Stimulated activated CD8-positive, alpha-beta memory T cell treated with anti-CD3 and anti-CD28 coated beads, Interleukin-15, amount 100 ng/mL, for 48 hours (primary cell): ENCODE measurements at regions not wholly inside any gene's neighbourhood (a gene's known extent, or its start where the extent isn't known, plus 50 kb on each side); places are given as distances from the start of the nearest gene placed in this dataset.
A peak's percentile ranks its signal among the peaks of the same experiment; 100 is the strongest.
"Not testable (repeated sequence)": the region's sequence is repeated elsewhere in the genome, so short reads cannot be mapped to it uniquely, and the experiment has no call there.

ENCODE experiments used
- DNase-seq, 2 donors: peaks; one replicate each; pipeline ENCODE4 v3.0.0-alpha.2; 2020; ENCODE audit warnings: low read depth in 2 of 2

- DNase-seq, result no peak
Measured at GRCh38 chr15:38809621-38810020, 245.0 kb upstream of the RASGRP1 start.

GRCh38 chr15:38810686-38811085 is 246.1 kb upstream of the RASGRP1 start:
- DNase-seq, result no peak

- not testable (repeated sequence) for DNase-seq
Measured at GRCh38 chr15:38814254-38814653, 249.6 kb upstream of the RASGRP1 start.

- no peak for DNase-seq
Measured at GRCh38 chr15:38814891-38815290, 250.3 kb upstream of the RASGRP1 start.

- DNase-seq, result peak; percentile 55 to 65
Measured at GRCh38 chr15:38817427-38818156, 253.0 kb upstream of the RASGRP1 start.

- DNase-seq, result no peak
Measured at GRCh38 chr15:38818157-38818790, 253.7 kb upstream of the RASGRP1 start.

- DNase-seq, result no peak
Measured at GRCh38 chr15:38819387-38819950, 254.9 kb upstream of the RASGRP1 start.

GRCh38 chr15:38823263-38823662 is 258.6 kb upstream of the RASGRP1 start:
- no peak for DNase-seq

GRCh38 chr15:38824719-38825118 is 260.1 kb upstream of the RASGRP1 start:
- no peak for DNase-seq

GRCh38 chr15:38826880-38827279 is 262.3 kb upstream of the RASGRP1 start:
- DNase-seq, result no peak

- no peak for DNase-seq
Measured at GRCh38 chr15:38828031-38828532, 263.5 kb upstream of the RASGRP1 start.

GRCh38 chr15:38829086-38829485 is 264.5 kb upstream of the RASGRP1 start:
- no peak for DNase-seq

GRCh38 chr15:38842226-38842625 is 277.6 kb upstream of the RASGRP1 start:
- DNase-seq, result no peak

- DNase-seq, result no peak
Measured at GRCh38 chr15:38843051-38843501, 278.5 kb upstream of the RASGRP1 start.

GRCh38 chr15:38843736-38844590 is 279.3 kb upstream of the RASGRP1 start:
- no peak for DNase-seq

GRCh38 chr15:38844736-38845135 is 280.1 kb upstream of the RASGRP1 start:
- DNase-seq, result no peak

GRCh38 chr15:38846346-38846745 is 281.7 kb upstream of the RASGRP1 start:
- DNase-seq, result no peak

GRCh38 chr15:38847666-38848065 is 283.1 kb upstream of the RASGRP1 start:
- DNase-seq, result no peak

GRCh38 chr15:38849046-38849445 is 284.4 kb upstream of the RASGRP1 start:
- DNase-seq, result no peak

GRCh38 chr15:38852188-38852587 is 287.6 kb upstream of the RASGRP1 start:
- not testable (repeated sequence) for DNase-seq

- DNase-seq, result no peak
Measured at GRCh38 chr15:38853608-38854007, 289.0 kb upstream of the RASGRP1 start.

GRCh38 chr15:38854506-38854905 is 289.9 kb upstream of the RASGRP1 start:
- DNase-seq, result no peak
